Esophagus squamous epithelium (tissue), 5 donors: ENCODE measurements at regions not wholly inside any gene's neighbourhood (a gene's known extent, or its start where the extent isn't known, plus 50 kb on each side); places are given as distances from the start of the nearest gene placed in this dataset.

Experiments used
- DNase-seq: peaks from one replicate; lab custom pipeline; 2025; lab: John Stamatoyannopoulos, UW
- H3K27ac ChIP-seq, 4 donors: fragments of 200-600 bp; sonication (generic); one replicate each; pipeline ENCODE4 v1.5.1; 2016 to 2019; ENCODE audit warnings: mild to moderate bottlenecking in 1 of 4
- H3K27me3 ChIP-seq, 4 donors: fragments of 200-600 bp; sonication (generic); 1 replicate in 3 of 4; 2 replicates in 1 of 4; pipeline versions ENCODE4 v1.5.1 to v1.6.0; 2017 to 2021; ENCODE audit warnings: antibody characterized with exemption in 1 of 4
- H3K36me3 ChIP-seq, 3 donors: fragments of 200-600 bp; sonication (generic); one replicate each; pipeline ENCODE4 v1.5.1; 2016 to 2019
- H3K4me1 ChIP-seq, 3 donors: fragments of 200-600 bp; sonication (generic); one replicate each; pipeline ENCODE4 v1.5.1; 2017 to 2019
- H3K4me3 ChIP-seq, 4 donors: fragments of 200-600 bp; sonication (generic); 1 replicate in 3 of 4; 2 replicates in 1 of 4; pipeline ENCODE4 v1.5.1; 2016 to 2019; ENCODE audit warnings: mild to moderate bottlenecking in 2 of 4, moderate library complexity in 1 of 4
- H3K9me3 ChIP-seq, 3 donors: fragments of 200-600 bp; sonication (generic); one replicate each; pipeline ENCODE4 v1.5.1; 2016 to 2019
- POLR2A ChIP-seq, 4 donors: fragments of 450-650 bp; IDR thresholded peaks; one replicate each; pipeline ENCODE4 v1.6.1; 2017; ENCODE audit warnings: antibody characterized with exemption in 4 of 4, mild to moderate bottlenecking in 4 of 4, moderate library complexity in 3 of 4
- WGBS, 2 donors: methylation state at CpG; one replicate each; pipeline ENCODE4 v1.1.5; 2018; 5-methylcytosine and 5-hydroxymethylcytosine counted together
- intact Hi-C: fragments of 100-400 bp; cut with DNase I; formaldehyde crosslinking; loops from one replicate; pipeline ENCODE4 v1.15.0; 2022
- TF ChIP-seq, protein P1 (sequence below), 6 experiments: fragments of 450-650 bp in 4 of 6; fragments of 200-600 bp in 2 of 6; sonication (generic) in 2 of 6; IDR thresholded peaks; one replicate each; pipeline ENCODE4 v1.5.1; 2016 to 2019; ENCODE audit warnings: antibody characterized with exemption in 6 of 6, mild to moderate bottlenecking in 4 of 6, moderate library complexity in 4 of 6
- donor health status: DM: yes; HTN: yes; CAD: no.

DNA sequence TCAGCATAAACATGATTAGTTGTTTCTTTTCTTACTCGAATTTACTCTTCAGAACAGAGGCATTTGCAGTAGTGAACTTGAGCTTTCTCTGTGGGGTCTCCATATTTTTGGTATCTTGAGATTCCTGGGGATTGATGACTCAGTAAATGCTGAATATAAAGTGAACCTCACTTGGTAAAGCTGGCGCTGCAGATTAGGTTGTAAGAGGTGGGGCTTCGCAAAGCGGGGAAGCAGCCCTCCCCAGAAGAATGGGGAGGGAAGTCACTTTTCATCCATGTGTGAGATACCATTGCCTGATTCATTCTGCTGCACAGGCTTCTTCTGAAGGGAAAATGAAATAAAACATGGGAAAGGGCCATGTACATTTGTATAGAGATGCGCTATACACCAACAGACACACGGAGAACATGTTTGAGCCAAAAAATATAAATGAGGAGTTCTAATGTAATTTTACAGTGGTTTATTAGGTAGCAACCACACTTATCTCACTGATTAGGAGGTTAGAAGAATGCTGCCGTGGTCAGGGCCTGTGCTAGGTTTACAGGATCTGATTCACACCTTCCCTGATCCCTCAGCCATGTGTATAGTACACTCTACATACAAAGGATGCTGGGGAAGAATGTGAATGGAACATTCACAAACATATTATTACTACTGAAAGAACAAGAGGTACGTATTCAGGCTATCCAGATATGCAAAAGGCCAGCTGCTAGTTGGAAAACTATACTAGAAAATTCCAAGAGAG, 63.5 kb downstream of the DNTTIP2 start:
- 72 to 76% methylated on average over 8 of the region's 8 CpGs for WGBS, 2 donors

GRCh38 chr1:93814795-93815340, 64.1 kb downstream of the DNTTIP2 start:
- no peak for TF ChIP-seq POLR2A (IDR thresholded peaks at IDR 0.05)
- TF ChIP-seq, protein P1, sequence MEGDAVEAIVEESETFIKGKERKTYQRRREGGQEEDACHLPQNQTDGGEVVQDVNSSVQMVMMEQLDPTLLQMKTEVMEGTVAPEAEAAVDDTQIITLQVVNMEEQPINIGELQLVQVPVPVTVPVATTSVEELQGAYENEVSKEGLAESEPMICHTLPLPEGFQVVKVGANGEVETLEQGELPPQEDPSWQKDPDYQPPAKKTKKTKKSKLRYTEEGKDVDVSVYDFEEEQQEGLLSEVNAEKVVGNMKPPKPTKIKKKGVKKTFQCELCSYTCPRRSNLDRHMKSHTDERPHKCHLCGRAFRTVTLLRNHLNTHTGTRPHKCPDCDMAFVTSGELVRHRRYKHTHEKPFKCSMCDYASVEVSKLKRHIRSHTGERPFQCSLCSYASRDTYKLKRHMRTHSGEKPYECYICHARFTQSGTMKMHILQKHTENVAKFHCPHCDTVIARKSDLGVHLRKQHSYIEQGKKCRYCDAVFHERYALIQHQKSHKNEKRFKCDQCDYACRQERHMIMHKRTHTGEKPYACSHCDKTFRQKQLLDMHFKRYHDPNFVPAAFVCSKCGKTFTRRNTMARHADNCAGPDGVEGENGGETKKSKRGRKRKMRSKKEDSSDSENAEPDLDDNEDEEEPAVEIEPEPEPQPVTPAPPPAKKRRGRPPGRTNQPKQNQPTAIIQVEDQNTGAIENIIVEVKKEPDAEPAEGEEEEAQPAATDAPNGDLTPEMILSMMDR (IDR thresholded peaks at IDR 0.05), result no peak
- no peak overlapping the region for H3K27ac ChIP-seq
- H3K4me1 ChIP-seq, result peaks cover 0 to 44% (median 0%) of the 10 kb centered on the region in 3 donors
- WGBS, 2 donors, result 78 to 79% methylated on average over 7 to 8 of the region's 8 CpGs
- H3K36me3 ChIP-seq, result no peaks in the 10 kb centered on the region
- H3K9me3 ChIP-seq, result no peaks in the 10 kb centered on the region
- no peak for DNase-seq
- intact Hi-C loops, result loop anchor here (5.0 to 10.0 kb wide), 2 partner anchors 183 to 380 kb away; no protein-coding TSS in a partner anchor
- H3K4me3 ChIP-seq, result no peak overlapping the region
- no peaks in the 10 kb centered on the region for H3K27me3 ChIP-seq

More for the DNA sequence above, 63.5 kb downstream of the DNTTIP2 start:
- Histone ChIP-seq H3K4me3 (no peak overlapping the region), H3K9me3 (no peaks in the 10 kb centered on the region), H3K27ac (no peak overlapping the region), H3K36me3 (no peaks in the 10 kb centered on the region), H3K27me3 (no peaks in the 10 kb centered on the region), H3K4me1 (peaks cover 0 to 44% (median 0%) of the 10 kb centered on the region in 3 donors)
- TF ChIP-seq, protein P1 (IDR thresholded peaks at IDR 0.05), result no peak
- TF ChIP-seq POLR2A (IDR thresholded peaks at IDR 0.05), result no peak
- intact Hi-C loops, result loop anchor here (10.0 kb wide), 1 partner anchor 381 kb away; no protein-coding TSS in a partner anchor
- no peak for DNase-seq

- H3K4me3 ChIP-seq, result no peak overlapping the region
- 67 to 76% methylated on average over 4 to 5 of the region's 7 CpGs for WGBS, 2 donors
- TF ChIP-seq, protein P1 (IDR thresholded peaks at IDR 0.05), result peak; percentile 64 to 98 (median 93)
- no peak for TF ChIP-seq POLR2A (IDR thresholded peaks at IDR 0.05)
- no peak overlapping the region for H3K27ac ChIP-seq
- peaks cover 0 to 44% (median 0%) of the 10 kb centered on the region in 3 donors for H3K4me1 ChIP-seq
- H3K36me3 ChIP-seq, result no peaks in the 10 kb centered on the region
- intact Hi-C loops, result loop anchor here (5.0 to 10.0 kb wide), 2 partner anchors 182 to 379 kb away; no protein-coding TSS in a partner anchor
- DNase-seq, result no peak
- no peaks in the 10 kb centered on the region for H3K27me3 ChIP-seq
- no peaks in the 10 kb centered on the region for H3K9me3 ChIP-seq
These were observed 64.8 kb downstream of the DNTTIP2 start for GRCh38 chr1:93814059-93814794.

DNA sequence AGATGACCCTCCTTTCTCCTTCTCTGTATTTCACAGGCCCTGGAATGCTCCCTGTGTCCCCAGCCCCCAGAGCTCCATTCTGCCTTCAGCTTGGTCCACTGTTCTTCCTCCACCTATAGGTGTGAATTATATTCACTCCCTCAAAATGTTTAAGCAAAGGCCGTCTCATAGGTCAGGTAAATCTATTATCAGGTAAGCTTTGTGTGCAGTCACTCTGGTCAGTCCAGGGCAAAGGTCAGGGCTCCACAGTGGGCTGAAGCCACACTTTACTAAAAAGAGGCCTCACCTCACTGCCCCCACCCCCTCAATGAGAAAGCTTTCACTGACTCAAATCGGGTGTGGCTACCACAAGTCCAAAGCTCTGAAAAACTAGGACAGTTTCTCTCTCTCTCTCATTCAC, 65.9 kb downstream of the DNTTIP2 start:
- WGBS, 2 donors, result 83 to 89% methylated on average over 1 to 2 of the region's 2 CpGs

More for the DNA sequence above, 65.9 kb downstream of the DNTTIP2 start:
- Histone ChIP-seq H3K27ac (no peak overlapping the region), H3K27me3 (no peaks in the 10 kb centered on the region), H3K4me3 (no peak overlapping the region), H3K36me3 (no peaks in the 10 kb centered on the region), H3K4me1 (peaks cover 0 to 41% (median 0%) of the 10 kb centered on the region in 3 donors), H3K9me3 (peaks cover 0 to 5% (median 4%) of the 10 kb centered on the region in 3 donors)
- intact Hi-C loops, result loop anchor here (5.0 to 10.0 kb wide), 2 partner anchors 181 to 378 kb away; no protein-coding TSS in a partner anchor
- no peak for TF ChIP-seq POLR2A (IDR thresholded peaks at IDR 0.05)
- TF ChIP-seq, protein P1 (IDR thresholded peaks at IDR 0.05), result no peak
- DNase-seq, result no peak
